NCI-H524 treated with DMSO at 0.1 percent for 48 hours (cell line): ENCODE measurements at regions not wholly inside any gene's neighbourhood (a gene's known extent, or its start where the extent isn't known, plus 50 kb on each side); places are given as distances from the start of the nearest gene placed in this dataset.

Experiments used
- DNase-seq: peaks from one replicate; lab custom pipeline; 2025; lab: John Stamatoyannopoulos, UW

GRCh38 chr7:1286946-1287645 is 54.4 kb downstream of the UNCX start:
- no peak for DNase-seq

- no peak for DNase-seq
Measured at GRCh38 chr7:1287752-1288201, 55.1 kb downstream of the UNCX start.

GRCh38 chr7:1288390-1288995 is 55.8 kb downstream of the UNCX start:
- DNase-seq = no peak

GRCh38 chr7:1288996-1289551 is 56.4 kb downstream of the UNCX start:
- DNase-seq = no peak

- no peak for DNase-seq
Measured at GRCh38 chr7:1289666-1290025, 57.0 kb downstream of the UNCX start.

- no peak for DNase-seq
Measured at GRCh38 chr7:1290026-1290678, 57.5 kb downstream of the UNCX start.

- no peak for DNase-seq
Measured at GRCh38 chr7:1290679-1291356, 58.1 kb downstream of the UNCX start.

GRCh38 chr7:1291357-1291689 is 58.7 kb downstream of the UNCX start:
- no peak for DNase-seq

GRCh38 chr7:1291845-1292765 is 59.4 kb downstream of the UNCX start:
- DNase-seq = no peak

- DNase-seq = no peak
Measured at GRCh38 chr7:1292972-1293830, 60.5 kb downstream of the UNCX start.

GRCh38 chr7:1293950-1294411 is 61.3 kb downstream of the UNCX start:
- DNase-seq = no peak

- no peak for DNase-seq
Measured at GRCh38 chr7:1295776-1296355, 63.2 kb downstream of the UNCX start.

GRCh38 chr7:1296356-1296981 is 63.8 kb downstream of the UNCX start:
- DNase-seq = no peak

- no peak for DNase-seq
Measured at GRCh38 chr7:1297017-1297960, 64.6 kb downstream of the UNCX start.

GRCh38 chr7:1298051-1298930 is 65.6 kb downstream of the UNCX start:
- DNase-seq = no peak

- no peak for DNase-seq
Measured at GRCh38 chr7:1298931-1299885, 66.5 kb downstream of the UNCX start.
